Testis (tissue), 2 donors: ENCODE measurements at regions not wholly inside any gene's neighbourhood (a gene's known extent, or its start where the extent isn't known, plus 50 kb on each side); places are given as distances from the start of the nearest gene placed in this dataset.
"Not testable (repeated sequence)": the region's sequence is repeated elsewhere in the genome, so short reads cannot be mapped to it uniquely, and the experiment has no call there.

Experiments used
- DNase-seq: peaks from one replicate; pipeline ENCODE4 v3.0.0-alpha.2; 2019
- H3K27ac ChIP-seq, 2 donors: fragments of 200-600 bp; sonication (generic); one replicate each; pipeline ENCODE4 v1.5.1; 2019
- H3K27me3 ChIP-seq: fragments of 200-600 bp; sonication (generic); one replicate; pipeline ENCODE4 v1.5.1; 2019
- H3K36me3 ChIP-seq: fragments of 200-600 bp; sonication (generic); one replicate; pipeline ENCODE4 v1.5.1; 2017; ENCODE audit warnings: low read depth; ENCODE audit errors: missing control alignments
- H3K4me1 ChIP-seq: fragments of 200-600 bp; sonication (generic); one replicate; pipeline ENCODE4 v1.5.1; 2019
- H3K4me3 ChIP-seq, 2 donors: fragments of 200-600 bp; sonication (generic); one replicate each; pipeline ENCODE4 v1.5.1; 2017 to 2019
- H3K9me3 ChIP-seq: fragments of 200-600 bp; sonication (generic); one replicate; pipeline ENCODE4 v1.5.1; 2017
- POLR2A ChIP-seq: fragments of 450-650 bp; IDR thresholded peaks from one replicate; pipeline ENCODE4 v1.6.1; 2017; ENCODE audit warnings: antibody characterized with exemption, mild to moderate bottlenecking, moderate library complexity
- WGBS, 2 donors: methylation state at CpG; one replicate each; pipeline ENCODE4 v1.1.5; 2018; 5-methylcytosine and 5-hydroxymethylcytosine counted together
- intact Hi-C: fragments of 100-400 bp; cut with DNase I; formaldehyde crosslinking; loops from one replicate; pipeline ENCODE4 v1.15.1; 2023; ENCODE audit warnings: low total_unique reads
- TF ChIP-seq, protein P1 (sequence below), 3 experiments: fragments of 450-650 bp in 2 of 3; fragments of 200-600 bp in 1 of 3; sonication (generic) in 1 of 3; IDR thresholded peaks; one replicate each; pipeline ENCODE4 v1.5.1; 2016 to 2019; ENCODE audit warnings: antibody characterized with exemption in 3 of 3, mild to moderate bottlenecking in 2 of 3, moderate library complexity in 1 of 3

DNA sequence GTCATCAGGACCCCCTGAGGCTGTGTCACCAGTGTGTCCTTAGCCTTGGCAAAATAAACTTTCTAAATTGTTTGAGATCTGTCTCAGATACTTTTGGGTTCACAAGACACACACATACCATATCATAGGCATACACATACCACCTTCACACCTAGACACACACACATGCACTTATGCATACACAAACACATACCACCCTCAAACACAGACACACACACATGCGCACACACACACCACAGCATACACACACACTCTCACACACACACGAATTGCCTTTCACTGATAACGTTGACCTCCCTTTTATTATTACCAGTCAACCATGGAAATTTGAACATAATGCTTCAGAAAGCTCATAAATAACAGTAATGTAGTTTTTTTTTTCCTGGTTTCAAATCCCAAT, 108.6 kb upstream of the MYLIP start:
- intact Hi-C loops, result no loop called here
- no peaks in the 10 kb centered on the region for H3K36me3 ChIP-seq
- no peak overlapping the region for H3K4me3 ChIP-seq
- DNase-seq, result no peak
- H3K27me3 ChIP-seq, result no peaks in the 10 kb centered on the region
- H3K27ac ChIP-seq, result no peak overlapping the region
- no peaks in the 10 kb centered on the region for H3K4me1 ChIP-seq
- H3K9me3 ChIP-seq, result no peaks in the 10 kb centered on the region
- 84 to 93% methylated on average over 3 of the region's 3 CpGs for WGBS, 2 donors
- no peak for TF ChIP-seq POLR2A
- TF ChIP-seq, protein P1, sequence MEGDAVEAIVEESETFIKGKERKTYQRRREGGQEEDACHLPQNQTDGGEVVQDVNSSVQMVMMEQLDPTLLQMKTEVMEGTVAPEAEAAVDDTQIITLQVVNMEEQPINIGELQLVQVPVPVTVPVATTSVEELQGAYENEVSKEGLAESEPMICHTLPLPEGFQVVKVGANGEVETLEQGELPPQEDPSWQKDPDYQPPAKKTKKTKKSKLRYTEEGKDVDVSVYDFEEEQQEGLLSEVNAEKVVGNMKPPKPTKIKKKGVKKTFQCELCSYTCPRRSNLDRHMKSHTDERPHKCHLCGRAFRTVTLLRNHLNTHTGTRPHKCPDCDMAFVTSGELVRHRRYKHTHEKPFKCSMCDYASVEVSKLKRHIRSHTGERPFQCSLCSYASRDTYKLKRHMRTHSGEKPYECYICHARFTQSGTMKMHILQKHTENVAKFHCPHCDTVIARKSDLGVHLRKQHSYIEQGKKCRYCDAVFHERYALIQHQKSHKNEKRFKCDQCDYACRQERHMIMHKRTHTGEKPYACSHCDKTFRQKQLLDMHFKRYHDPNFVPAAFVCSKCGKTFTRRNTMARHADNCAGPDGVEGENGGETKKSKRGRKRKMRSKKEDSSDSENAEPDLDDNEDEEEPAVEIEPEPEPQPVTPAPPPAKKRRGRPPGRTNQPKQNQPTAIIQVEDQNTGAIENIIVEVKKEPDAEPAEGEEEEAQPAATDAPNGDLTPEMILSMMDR (IDR thresholded peaks at IDR 0.05), result no peak

DNA sequence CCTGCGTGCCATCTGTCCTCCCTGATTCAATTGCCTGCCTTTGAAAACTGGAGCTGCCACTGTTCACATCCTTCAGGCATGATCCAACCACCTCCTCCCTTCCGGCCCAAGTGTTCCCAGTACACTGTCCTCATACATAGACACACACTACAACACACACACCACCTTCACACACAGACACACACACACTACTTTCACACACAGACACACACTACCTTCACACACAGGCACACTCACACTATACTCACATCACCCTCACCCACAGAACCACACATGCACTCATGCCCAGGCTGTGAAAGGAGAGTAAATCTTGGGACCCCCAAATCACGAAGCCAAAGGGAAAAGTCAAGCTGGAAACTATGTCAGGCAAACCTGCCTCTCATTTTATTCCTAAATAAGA, 109.4 kb upstream of the MYLIP start:
- DNase-seq, result no peak
- Histone ChIP-seq H3K27ac (no peak overlapping the region), H3K36me3 (no peaks in the 10 kb centered on the region), H3K9me3 (no peaks in the 10 kb centered on the region), H3K4me3 (no peak overlapping the region), H3K4me1 (no peaks in the 10 kb centered on the region), H3K27me3 (no peaks in the 10 kb centered on the region)
- intact Hi-C loops, result no loop called here
- 78 to 80% methylated on average over 3 of the region's 3 CpGs for WGBS, 2 donors
- no peak for TF ChIP-seq POLR2A
- TF ChIP-seq, protein P1 (IDR thresholded peaks at IDR 0.05), result no peak

DNA sequence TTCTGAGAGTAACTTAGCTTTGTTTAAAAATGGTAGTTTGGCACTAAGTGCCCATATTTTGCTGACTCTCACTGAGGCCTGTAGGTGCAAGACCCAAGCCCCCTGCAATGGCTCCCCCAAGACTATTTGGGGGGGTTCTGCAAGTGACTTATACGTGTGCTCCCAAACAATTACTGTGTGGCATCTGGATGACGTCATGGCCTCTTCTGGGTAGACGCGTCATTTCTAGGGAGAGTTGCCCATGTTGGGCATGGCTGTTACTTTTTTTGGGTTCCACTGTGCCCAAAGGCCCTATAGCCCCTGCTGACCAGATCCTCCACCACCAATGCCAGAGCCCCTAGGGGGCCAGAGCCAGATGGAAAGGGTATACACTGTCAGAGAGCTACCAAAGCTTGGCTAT, 110.3 kb upstream of the MYLIP start:
- Histone ChIP-seq H3K27me3 (no peaks in the 10 kb centered on the region), H3K9me3 (no peaks in the 10 kb centered on the region)

GRCh38 chr6:16014325-16014724, 114.6 kb upstream of the MYLIP start:
- H3K4me1 ChIP-seq, H3K27me3 ChIP-seq, intact Hi-C loops, H3K36me3 ChIP-seq, H3K9me3 ChIP-seq, DNase-seq, H3K27ac ChIP-seq, H3K4me3 ChIP-seq: not testable (repeated sequence)
- 77 to 78% methylated on average over 3 of the region's 3 CpGs for WGBS, 2 donors

More for the DNA sequence above, 110.3 kb upstream of the MYLIP start:
- TF ChIP-seq, protein P1 (IDR thresholded peaks at IDR 0.05), result no peak
- no peak for TF ChIP-seq POLR2A
- WGBS, 2 donors, result 95 to 100% methylated on average over 1 to 4 of the region's 4 CpGs
- intact Hi-C loops, result no loop called here
- no peaks in the 10 kb centered on the region for H3K4me1 ChIP-seq
- no peaks in the 10 kb centered on the region for H3K36me3 ChIP-seq
- no peak for DNase-seq
- no peak overlapping the region for H3K4me3 ChIP-seq
- H3K27ac ChIP-seq, result no peak overlapping the region

GRCh38 chr6:16007146-16007545, 121.7 kb upstream of the MYLIP start:
- intact Hi-C loops, result no loop called here
- H3K27me3 ChIP-seq, result no peaks in the 10 kb centered on the region
- 79 to 91% methylated on average over 3 of the region's 3 CpGs for WGBS, 2 donors

More at GRCh38 chr6:16007146-16007545, 121.7 kb upstream of the MYLIP start:
- TF ChIP-seq, protein P1 (IDR thresholded peaks at IDR 0.05), result no peak
- no peak for TF ChIP-seq POLR2A
- no peak for DNase-seq
- H3K4me1 ChIP-seq, result no peaks in the 10 kb centered on the region
- no peaks in the 10 kb centered on the region for H3K36me3 ChIP-seq
- H3K27ac ChIP-seq, result no peak overlapping the region
- no peaks in the 10 kb centered on the region for H3K9me3 ChIP-seq
- no peak overlapping the region for H3K4me3 ChIP-seq
